ENCODE measurements at regions not wholly inside any gene's neighbourhood (a gene's known extent, or its start where the extent isn't known, plus 50 kb on each side); places are given as distances from the start of the nearest gene placed in this dataset.

DNA sequence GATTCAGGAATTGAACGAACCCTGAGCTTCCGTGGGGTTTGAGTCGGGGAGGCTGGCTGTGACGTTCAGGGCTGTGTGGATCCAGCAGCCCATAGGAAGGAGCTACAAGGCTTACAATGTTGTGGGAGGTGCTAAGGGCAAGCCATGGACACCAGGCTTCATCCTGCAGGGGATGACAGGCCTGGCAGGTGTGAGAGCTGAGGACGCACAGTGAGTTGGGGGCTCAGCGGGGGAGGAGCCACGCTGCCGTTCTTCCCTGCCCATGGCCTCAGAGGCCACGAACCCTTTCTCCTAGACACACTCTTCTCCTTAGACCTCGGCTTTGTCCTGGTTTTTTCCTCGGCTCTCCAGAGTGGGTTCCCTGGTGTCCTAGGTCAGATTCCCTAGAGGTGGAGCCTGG, 78.1 kb upstream of the SLC22A11 start:
- Histone ChIP-seq H3K36me3 (ENCODE audit: control insufficient read depth, insufficient read depth, low read length) (no peaks in the 10 kb centered on the region), H3K4me3 (ENCODE audit: low read length) (no peak overlapping the region), H3K4me1 (ENCODE audit: control insufficient read depth, insufficient read depth, low read length) (peaks cover 2% of the 10 kb centered on the region), H3K9me3 (ENCODE audit: control insufficient read depth, insufficient read depth, low read length) (no peaks in the 10 kb centered on the region), H3K27me3 (ENCODE audit: control insufficient read depth, insufficient read depth, low read length) (no peaks in the 10 kb centered on the region; the same call in 1 of the 2 replicates), H3K27ac (ENCODE audit: low read length) (no peak overlapping the region)
- no peak for DNase-seq (ENCODE audit: low read depth, low spot score)
- no CpG with 5 or more reads among the region's 11 CpGs for WGBS (ENCODE audit: insufficient coverage, insufficient read length)

DNA sequence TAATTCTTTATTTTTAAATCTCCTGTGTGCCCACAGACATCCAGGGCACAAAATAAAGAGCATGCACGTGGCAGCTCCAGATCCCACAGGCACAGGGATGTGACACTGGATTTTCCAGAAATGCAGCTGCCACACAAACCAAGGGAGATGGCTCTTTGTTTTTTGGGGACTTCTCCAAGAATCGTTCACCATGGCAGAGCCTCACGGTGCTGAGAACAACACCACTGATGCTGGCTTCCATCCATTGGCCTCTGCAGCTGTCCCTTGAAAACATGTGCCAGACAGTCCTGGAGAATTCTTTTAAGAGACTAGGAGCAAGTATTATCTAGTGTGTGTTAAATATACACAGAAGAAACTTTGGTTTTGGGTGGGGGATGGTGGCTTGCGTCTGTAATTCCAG, 73.2 kb upstream of the SLC22A11 start:
- no CpG with 5 or more reads among the region's 4 CpGs for WGBS (ENCODE audit: insufficient coverage, insufficient read length)

DNA sequence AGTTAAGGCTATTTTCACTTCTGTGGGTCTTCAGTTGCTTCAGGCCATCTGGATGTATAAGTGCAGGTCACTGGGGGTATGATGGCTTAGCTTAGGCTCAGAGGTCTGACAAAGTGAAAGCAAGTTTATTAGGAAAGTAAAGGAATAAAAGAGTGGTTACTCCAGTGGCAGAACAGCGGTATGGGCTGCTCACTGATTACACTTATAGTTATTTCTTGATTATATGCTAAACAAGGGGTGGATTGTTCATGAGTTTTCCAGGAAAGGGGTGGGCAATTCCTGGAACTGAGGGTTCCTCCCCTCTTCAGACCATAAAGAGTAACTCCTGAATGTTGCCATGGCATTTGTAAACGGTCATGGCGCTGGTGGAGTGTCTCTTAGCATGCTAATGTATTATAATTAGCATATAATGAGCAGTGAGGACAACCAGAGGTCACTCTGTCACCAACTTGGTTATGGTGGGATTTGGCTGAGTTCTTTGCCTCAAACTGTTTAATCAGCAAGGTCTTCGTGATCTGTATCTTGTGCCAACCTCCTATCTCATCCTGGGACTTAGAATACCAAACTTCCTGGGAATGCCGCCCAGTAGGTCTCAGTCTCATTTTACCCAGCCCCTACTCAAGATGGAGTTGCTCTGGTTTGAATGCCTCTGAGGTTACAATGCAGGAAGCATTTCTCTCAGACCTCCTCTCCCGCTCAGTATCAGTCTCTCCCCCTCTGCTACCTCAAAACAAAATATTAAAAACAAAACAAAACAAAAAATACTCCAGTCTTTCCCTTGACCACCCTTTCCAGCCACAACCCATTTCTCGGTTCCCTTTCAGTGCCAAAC, 71.3 kb upstream of the SLC22A11 start:
- WGBS (ENCODE audit: insufficient coverage, insufficient read length): 100% methylated on average over 1 of the region's 7 CpGs
- Histone ChIP-seq H3K4me1 (ENCODE audit: control insufficient read depth, insufficient read depth, low read length) (no peaks in the 10 kb centered on the region), H3K36me3 (ENCODE audit: control insufficient read depth, insufficient read depth, low read length) (no peaks in the 10 kb centered on the region), H3K27me3 (ENCODE audit: control insufficient read depth, insufficient read depth, low read length) (0 out of 2 replicates have a peak, but pooled peaks cover 1% of the 10 kb centered on the region), H3K27ac (ENCODE audit: low read length) (no peak overlapping the region), H3K4me3 (ENCODE audit: low read length) (no peak overlapping the region), H3K9me3 (ENCODE audit: control insufficient read depth, insufficient read depth, low read length) (no peaks in the 10 kb centered on the region)
- DNase-seq (ENCODE audit: low read depth, low spot score): no peak

More for the DNA sequence above, 73.2 kb upstream of the SLC22A11 start:
- H3K27ac ChIP-seq (ENCODE audit: low read length): no peak overlapping the region
- H3K9me3 ChIP-seq (ENCODE audit: control insufficient read depth, insufficient read depth, low read length): no peaks in the 10 kb centered on the region
- no peaks in the 10 kb centered on the region for H3K4me1 ChIP-seq (ENCODE audit: control insufficient read depth, insufficient read depth, low read length)
- 0 out of 2 replicates have a peak, but pooled peaks cover 1% of the 10 kb centered on the region for H3K27me3 ChIP-seq (ENCODE audit: control insufficient read depth, insufficient read depth, low read length)
- no peak overlapping the region for H3K4me3 ChIP-seq (ENCODE audit: low read length)
- no peaks in the 10 kb centered on the region for H3K36me3 ChIP-seq (ENCODE audit: control insufficient read depth, insufficient read depth, low read length)
- DNase-seq (ENCODE audit: low read depth, low spot score): no peak

DNA sequence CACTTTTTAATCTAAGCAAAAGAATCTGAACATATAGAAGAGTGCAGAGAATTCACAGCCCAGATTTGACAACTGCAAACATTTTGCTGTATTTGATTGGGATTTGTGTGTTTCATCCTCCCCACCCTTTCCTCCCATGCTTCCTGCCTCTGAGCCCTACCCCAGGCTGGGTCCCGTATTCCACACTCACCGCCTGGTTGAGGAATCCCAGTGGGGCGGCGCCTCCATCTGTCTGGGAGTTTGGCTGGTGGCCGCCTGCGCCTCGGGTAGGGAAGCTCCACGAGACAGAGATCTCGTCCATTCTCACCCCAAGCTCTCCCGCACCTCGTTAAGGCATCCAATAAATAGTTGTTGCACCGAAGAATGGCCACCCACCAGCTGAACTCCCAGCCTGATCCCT, 70.7 kb upstream of the SLC22A11 start:
- Histone ChIP-seq H3K4me1 (ENCODE audit: control insufficient read depth, insufficient read depth, low read length) (no peaks in the 10 kb centered on the region), H3K36me3 (ENCODE audit: control insufficient read depth, insufficient read depth, low read length) (no peaks in the 10 kb centered on the region), H3K9me3 (ENCODE audit: control insufficient read depth, insufficient read depth, low read length) (no peaks in the 10 kb centered on the region), H3K4me3 (ENCODE audit: low read length) (no peak overlapping the region), H3K27ac (ENCODE audit: low read length) (no peak overlapping the region), H3K27me3 (ENCODE audit: control insufficient read depth, insufficient read depth, low read length) (peaks cover 3% of the 10 kb centered on the region; the same call in 1 of the 2 replicates)
- no peak for DNase-seq (ENCODE audit: low read depth, low spot score)
- no CpG with 5 or more reads among the region's 12 CpGs for WGBS (ENCODE audit: insufficient coverage, insufficient read length)

DNA sequence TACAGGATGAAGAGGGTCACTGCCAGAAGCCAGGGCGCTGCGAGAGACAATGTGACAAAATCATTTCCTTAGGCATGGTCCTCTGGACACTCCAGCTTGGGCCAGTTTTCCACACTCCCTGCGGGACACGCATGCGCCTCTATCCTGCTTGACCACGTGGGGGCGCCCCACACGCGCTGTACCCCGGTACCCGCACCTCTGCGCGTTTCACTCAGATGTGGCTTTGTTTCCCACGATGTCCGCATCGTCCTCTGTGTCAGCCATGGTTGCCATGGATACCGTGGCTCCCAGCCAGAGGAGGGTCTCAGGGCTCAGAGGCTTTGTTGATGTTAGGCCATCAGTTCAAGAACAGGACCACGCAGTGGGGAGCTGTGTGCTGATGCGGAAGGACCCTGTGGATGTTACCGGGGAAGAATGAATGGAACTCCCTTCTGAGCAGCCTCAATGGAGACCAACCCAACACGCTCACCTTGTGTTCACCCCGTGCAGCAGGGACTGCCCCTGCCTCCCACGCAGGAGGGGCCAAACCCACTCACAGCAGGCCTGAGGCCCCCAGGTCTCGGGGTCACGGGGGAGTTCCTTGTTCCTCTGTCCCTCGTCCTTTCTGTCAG, 65.8 kb upstream of the SLC22A11 start:
- no CpG with 5 or more reads among the region's 26 CpGs for WGBS (ENCODE audit: insufficient coverage, insufficient read length)
- H3K9me3 ChIP-seq (ENCODE audit: control insufficient read depth, insufficient read depth, low read length): no peaks in the 10 kb centered on the region
- H3K36me3 ChIP-seq (ENCODE audit: control insufficient read depth, insufficient read depth, low read length): no peaks in the 10 kb centered on the region
- no peak overlapping the region for H3K4me3 ChIP-seq (ENCODE audit: low read length)
- peak; percentile 50 for DNase-seq (ENCODE audit: low read depth, low spot score)
- H3K27me3 ChIP-seq (ENCODE audit: control insufficient read depth, insufficient read depth, low read length): peaks cover 5% of the 10 kb centered on the region; the same call in 1 of the 2 replicates
- H3K27ac ChIP-seq (ENCODE audit: low read length): no peak overlapping the region
- no peaks in the 10 kb centered on the region for H3K4me1 ChIP-seq (ENCODE audit: control insufficient read depth, insufficient read depth, low read length)

DNA sequence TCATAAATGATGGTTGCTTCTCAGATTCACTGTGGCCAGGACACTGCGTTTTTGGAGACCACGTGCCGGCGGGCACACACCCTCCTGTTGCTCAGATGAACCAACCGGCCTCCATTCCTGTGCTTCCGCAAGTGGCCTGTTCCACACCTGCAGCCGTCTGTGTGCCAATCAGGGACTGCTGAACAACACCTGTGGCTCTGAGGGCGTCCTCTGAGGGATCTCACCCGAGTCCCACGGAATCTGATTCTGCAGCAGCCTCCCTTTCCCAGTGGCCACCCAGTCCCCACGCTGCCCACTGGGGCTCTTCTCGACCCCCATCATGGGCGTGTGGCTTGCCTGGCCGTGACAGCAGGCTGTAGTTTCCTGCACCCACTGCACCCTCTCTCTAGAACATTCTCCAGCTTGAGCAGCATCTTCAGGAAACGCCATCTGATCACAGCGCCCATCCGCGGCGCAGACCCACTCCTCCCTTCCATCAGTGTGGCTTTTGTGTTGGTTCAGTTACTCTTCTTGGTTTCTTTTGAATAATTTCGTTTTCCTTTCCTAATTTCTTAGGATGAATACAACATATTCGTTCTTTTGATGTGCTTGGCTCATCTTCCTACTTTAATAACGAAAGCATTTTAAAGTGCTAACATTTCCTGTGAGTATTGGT, 65.1 kb upstream of the SLC22A11 start:
- no peak for DNase-seq (ENCODE audit: low read depth, low spot score)
- peaks cover 5% of the 10 kb centered on the region; the same call in 1 of the 2 replicates for H3K27me3 ChIP-seq (ENCODE audit: control insufficient read depth, insufficient read depth, low read length)
- H3K9me3 ChIP-seq (ENCODE audit: control insufficient read depth, insufficient read depth, low read length): no peaks in the 10 kb centered on the region
- no CpG with 5 or more reads among the region's 22 CpGs for WGBS (ENCODE audit: insufficient coverage, insufficient read length)
- no peak overlapping the region for H3K4me3 ChIP-seq (ENCODE audit: low read length)
- no peaks in the 10 kb centered on the region for H3K36me3 ChIP-seq (ENCODE audit: control insufficient read depth, insufficient read depth, low read length)
- no peak overlapping the region for H3K27ac ChIP-seq (ENCODE audit: low read length)
- no peaks in the 10 kb centered on the region for H3K4me1 ChIP-seq (ENCODE audit: control insufficient read depth, insufficient read depth, low read length)

DNA sequence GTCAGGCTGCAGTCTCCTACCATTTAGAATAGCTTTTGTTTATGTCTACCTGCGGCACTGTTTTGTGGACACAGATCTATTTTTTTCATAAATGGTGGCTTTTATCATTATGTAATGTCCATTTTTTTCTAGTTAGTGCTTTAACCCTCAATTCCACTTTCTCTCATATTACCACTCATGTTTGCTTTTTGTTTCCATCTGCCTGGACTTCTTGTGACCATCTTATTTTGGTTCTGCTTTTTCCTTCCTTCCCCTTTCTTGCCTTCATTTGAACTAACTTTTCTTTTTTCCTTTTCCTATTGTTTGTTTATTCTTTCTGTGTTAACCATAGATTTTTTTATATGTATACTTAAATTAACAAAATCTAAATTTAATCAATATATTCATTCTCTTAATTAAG, 63.2 kb upstream of the SLC22A11 start:
- Histone ChIP-seq H3K4me1 (ENCODE audit: control insufficient read depth, insufficient read depth, low read length) (no peaks in the 10 kb centered on the region), H3K9me3 (ENCODE audit: control insufficient read depth, insufficient read depth, low read length) (no peaks in the 10 kb centered on the region), H3K27me3 (ENCODE audit: control insufficient read depth, insufficient read depth, low read length) (peaks cover 5% of the 10 kb centered on the region; the same call in 1 of the 2 replicates), H3K4me3 (ENCODE audit: low read length) (no peak overlapping the region), H3K36me3 (ENCODE audit: control insufficient read depth, insufficient read depth, low read length) (no peaks in the 10 kb centered on the region), H3K27ac (ENCODE audit: low read length) (no peak overlapping the region)
- no peak for DNase-seq (ENCODE audit: low read depth, low spot score)
- no CpG with 5 or more reads among the region's 1 CpG for WGBS (ENCODE audit: insufficient coverage, insufficient read length)

DNA sequence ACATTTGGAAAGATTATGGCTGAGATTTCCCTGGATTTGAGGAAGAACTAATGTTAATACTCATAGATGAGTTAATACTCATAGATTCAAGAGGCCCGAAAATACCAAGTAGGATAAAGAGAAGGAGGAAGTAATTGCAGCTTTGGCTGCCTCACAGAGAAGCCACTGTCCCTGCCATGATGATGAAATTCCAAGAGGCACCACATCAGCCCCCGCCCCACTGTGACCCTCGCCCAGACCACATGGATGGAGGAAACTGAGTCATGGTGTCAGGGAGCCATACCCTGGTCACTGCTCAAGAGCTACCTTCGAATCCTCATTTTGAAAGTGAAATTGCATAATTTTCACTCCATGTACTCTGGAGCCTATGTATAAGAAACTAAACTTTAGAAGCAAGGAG, 57.6 kb upstream of the SLC22A11 start:
- Histone ChIP-seq H3K27ac (ENCODE audit: low read length) (no peak overlapping the region), H3K27me3 (ENCODE audit: control insufficient read depth, insufficient read depth, low read length) (no peaks in the 10 kb centered on the region), H3K9me3 (ENCODE audit: control insufficient read depth, insufficient read depth, low read length) (no peaks in the 10 kb centered on the region), H3K4me1 (ENCODE audit: control insufficient read depth, insufficient read depth, low read length) (no peaks in the 10 kb centered on the region), H3K4me3 (ENCODE audit: low read length) (no peak overlapping the region), H3K36me3 (ENCODE audit: control insufficient read depth, insufficient read depth, low read length) (no peaks in the 10 kb centered on the region)
- no CpG with 5 or more reads among the region's 4 CpGs for WGBS (ENCODE audit: insufficient coverage, insufficient read length)
- no peak for DNase-seq (ENCODE audit: low read depth, low spot score)

DNA sequence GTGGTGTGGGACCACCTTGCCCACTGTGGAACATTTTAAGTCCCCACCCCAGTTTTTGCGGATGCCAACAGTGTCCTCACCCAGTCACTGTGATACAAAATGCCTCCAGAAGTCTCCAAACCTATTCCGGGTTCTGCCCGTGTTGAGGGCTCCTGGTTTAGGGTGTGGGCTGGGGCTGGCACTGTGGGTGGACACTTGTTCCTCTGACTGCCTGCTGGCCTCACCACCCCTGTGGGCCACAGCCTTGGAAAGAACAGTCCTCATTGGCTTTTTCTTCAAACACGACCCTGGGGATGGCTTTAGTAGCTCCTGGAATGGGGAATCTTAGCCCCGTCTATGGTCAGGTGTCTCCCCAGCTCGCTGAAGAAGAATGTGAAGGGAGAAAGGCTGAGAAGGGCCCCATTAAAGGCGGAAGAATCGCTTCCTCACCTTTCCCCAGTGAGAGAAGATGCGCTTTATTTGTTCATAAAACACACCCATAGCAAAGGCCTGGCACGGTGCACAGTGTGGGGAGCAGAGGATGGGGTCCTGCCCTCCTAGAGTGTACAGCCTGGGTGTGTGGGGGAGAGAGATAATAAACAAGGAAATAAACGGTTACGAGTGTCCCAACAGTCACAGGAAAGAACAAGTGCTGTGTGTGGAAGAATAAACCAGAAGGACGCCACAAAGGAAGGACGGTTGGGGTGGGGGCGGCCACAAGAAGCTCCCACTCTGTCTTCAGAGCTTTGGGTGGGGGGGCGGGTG, 56.3 kb upstream of the SLC22A11 start:
- Histone ChIP-seq H3K27me3 (ENCODE audit: control insufficient read depth, insufficient read depth, low read length) (no peaks in the 10 kb centered on the region), H3K36me3 (ENCODE audit: control insufficient read depth, insufficient read depth, low read length) (no peaks in the 10 kb centered on the region), H3K27ac (ENCODE audit: low read length) (no peak overlapping the region), H3K9me3 (ENCODE audit: control insufficient read depth, insufficient read depth, low read length) (no peaks in the 10 kb centered on the region), H3K4me3 (ENCODE audit: low read length) (no peak overlapping the region), H3K4me1 (ENCODE audit: control insufficient read depth, insufficient read depth, low read length) (no peaks in the 10 kb centered on the region)
- DNase-seq (ENCODE audit: low read depth, low spot score): no peak
- no CpG with 5 or more reads among the region's 16 CpGs for WGBS (ENCODE audit: insufficient coverage, insufficient read length)
